Gastrocnemius medialis (tissue), 4 donors: ENCODE measurements at regions not wholly inside any gene's neighbourhood (a gene's known extent, or its start where the extent isn't known, plus 50 kb on each side); places are given as distances from the start of the nearest gene placed in this dataset.

Experiments
- POLR2A ChIP-seq, 2 donors: fragments of 450-650 bp; IDR thresholded peaks; one replicate each; pipeline ENCODE4 v1.6.1; 2017; ENCODE audit warnings: antibody characterized with exemption in 2 of 2, mild to moderate bottlenecking in 2 of 2, moderate library complexity in 2 of 2
- TF ChIP-seq, protein P1 (sequence below), 5 experiments: fragments of 450-650 bp in 3 of 5; fragments of 200-600 bp in 2 of 5; sonication (generic) in 2 of 5; IDR thresholded peaks in 4 of 5; conservative IDR thresholded peaks in 1 of 5; 1 replicate in 4 of 5; 2 replicates in 1 of 5; pipeline ENCODE4 v1.5.1; 2016 to 2019; ENCODE audit warnings: antibody characterized with exemption in 5 of 5, mild to moderate bottlenecking in 3 of 5, moderate library complexity in 3 of 5

DNA sequence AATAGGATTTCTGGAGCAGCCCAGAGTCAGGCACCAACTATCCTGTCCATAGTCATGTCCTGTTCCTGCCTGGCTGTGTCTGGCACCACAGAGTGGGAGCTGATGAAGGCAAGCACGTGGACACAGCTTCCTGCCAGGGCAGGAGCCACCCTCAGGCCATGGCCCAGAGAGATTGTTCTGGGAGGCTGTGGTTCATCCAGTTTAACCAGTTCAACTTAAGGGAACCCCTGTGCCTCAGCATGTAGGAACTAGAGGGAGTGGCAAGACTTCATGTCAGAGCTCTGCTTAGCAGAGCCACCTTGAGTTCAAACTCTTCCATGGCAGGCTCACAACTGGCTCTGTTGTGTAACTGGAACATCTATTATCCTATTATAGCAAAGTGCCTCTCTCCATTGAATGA, 73.2 kb upstream of the NCKAP5 start:
- no peak for TF ChIP-seq POLR2A (IDR thresholded peaks at IDR 0.05)
- TF ChIP-seq, protein P1, sequence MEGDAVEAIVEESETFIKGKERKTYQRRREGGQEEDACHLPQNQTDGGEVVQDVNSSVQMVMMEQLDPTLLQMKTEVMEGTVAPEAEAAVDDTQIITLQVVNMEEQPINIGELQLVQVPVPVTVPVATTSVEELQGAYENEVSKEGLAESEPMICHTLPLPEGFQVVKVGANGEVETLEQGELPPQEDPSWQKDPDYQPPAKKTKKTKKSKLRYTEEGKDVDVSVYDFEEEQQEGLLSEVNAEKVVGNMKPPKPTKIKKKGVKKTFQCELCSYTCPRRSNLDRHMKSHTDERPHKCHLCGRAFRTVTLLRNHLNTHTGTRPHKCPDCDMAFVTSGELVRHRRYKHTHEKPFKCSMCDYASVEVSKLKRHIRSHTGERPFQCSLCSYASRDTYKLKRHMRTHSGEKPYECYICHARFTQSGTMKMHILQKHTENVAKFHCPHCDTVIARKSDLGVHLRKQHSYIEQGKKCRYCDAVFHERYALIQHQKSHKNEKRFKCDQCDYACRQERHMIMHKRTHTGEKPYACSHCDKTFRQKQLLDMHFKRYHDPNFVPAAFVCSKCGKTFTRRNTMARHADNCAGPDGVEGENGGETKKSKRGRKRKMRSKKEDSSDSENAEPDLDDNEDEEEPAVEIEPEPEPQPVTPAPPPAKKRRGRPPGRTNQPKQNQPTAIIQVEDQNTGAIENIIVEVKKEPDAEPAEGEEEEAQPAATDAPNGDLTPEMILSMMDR (IDR thresholded peaks at IDR 0.05 in 4 of 5, conservative IDR thresholded peaks at IDR 0.05 in 1 of 5) = no peak
